ENCODE measurements at regions not wholly inside any gene's neighbourhood (a gene's known extent, or its start where the extent isn't known, plus 50 kb on each side); places are given as distances from the start of the nearest gene placed in this dataset.
"Not testable (repeated sequence)": the region's sequence is repeated elsewhere in the genome, so short reads cannot be mapped to it uniquely, and the experiment has no call there.

DNA sequence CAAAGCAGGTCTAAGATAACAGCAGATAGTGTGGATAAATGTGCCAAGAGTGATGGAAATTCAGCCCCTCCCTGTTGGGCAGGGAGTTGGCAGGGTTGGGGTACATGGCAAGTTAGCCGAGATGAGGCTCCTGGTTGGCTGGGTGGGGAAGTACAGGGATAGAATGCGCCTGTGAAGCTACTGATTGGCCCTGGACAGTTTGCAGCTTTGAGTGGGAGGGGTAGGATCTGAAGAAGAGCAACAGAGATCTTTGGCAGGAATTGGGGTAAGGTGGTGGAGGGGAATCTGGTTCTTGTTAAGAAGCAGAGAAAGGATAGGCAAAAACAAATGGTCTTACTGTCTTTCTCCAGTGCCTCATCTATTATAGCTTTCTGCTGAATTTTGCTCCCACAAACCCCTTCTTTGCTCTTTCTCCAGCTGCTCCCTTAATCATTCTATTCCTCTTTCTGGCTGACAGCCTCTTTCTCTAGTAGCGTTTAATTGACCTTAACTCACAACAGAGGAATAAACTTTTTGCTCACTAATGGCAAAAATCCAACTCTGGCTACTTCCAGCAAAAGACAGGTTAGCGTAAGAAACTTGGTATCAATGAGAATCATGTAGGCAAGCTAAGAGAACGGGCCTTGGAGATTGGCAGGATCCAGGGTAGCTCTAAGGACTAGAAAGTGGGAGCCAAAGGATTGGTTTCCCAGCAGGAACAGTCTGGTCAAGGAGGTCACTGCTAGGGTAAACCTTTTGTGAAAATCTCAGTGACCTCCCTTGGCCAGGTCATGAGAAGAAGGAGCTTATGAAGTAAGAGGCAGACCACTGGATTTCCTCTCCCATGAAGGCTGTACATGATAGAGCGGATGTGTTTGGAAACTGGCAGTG is 86.3 kb upstream of the CARMIL1 start:
- no peak for DNase-seq

DNA sequence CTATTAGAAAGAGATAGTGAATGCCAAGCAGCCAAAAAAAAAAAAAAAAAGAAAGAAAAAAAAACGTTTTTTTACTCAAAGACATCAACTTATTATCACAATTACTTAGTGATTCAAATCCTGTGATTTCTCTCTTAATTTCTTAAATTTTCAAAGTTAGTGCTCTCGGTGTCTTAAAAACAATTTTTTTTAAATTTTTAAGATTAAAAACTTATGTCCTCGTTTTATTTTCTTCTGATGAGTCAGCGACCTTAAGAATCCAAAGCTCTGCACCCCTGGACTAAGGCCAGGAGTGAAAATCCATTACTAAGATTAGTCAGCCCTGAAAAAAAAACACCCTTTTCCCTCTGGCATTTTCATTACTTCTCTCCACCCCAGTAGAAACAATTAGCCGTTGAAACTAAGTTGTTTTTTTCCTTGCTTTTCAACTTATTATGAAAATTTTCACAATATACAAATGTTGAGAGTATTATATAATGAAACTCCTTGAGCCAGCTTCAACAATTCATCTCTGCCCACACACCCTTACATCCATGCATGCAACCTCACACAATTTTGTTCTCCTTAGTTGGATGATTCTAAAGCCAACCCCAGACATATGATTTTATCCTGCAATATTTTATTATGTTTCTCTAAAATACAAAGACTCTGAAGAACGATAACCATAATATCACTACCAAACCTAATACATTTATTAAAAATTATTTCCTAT is 85.6 kb upstream of the CARMIL1 start:
- no peak for DNase-seq

DNA sequence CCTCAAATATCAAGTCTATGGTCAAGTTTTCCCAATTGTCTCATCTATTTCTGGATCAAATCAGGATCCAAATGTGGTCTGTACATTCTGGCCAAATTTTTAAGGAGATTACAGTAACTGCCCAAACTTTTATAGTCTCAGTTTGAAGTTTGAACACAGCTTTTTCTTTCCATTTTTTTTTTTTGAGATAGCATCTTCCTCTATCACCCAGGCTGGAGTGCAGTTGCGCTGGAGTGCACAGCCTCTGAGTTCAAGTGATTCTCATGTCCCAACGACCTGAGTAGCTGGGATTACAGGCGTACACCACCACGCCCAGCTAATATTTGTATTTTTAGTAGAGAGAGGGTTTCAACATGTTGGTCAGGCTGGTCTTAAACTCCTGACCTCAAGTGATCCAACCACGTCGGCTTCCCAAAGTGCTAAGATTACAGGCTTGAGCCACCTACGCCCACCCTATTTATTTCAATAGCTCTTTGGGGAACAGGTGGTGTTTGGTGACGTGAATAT is 84.9 kb upstream of the CARMIL1 start:
- no peak for DNase-seq

DNA sequence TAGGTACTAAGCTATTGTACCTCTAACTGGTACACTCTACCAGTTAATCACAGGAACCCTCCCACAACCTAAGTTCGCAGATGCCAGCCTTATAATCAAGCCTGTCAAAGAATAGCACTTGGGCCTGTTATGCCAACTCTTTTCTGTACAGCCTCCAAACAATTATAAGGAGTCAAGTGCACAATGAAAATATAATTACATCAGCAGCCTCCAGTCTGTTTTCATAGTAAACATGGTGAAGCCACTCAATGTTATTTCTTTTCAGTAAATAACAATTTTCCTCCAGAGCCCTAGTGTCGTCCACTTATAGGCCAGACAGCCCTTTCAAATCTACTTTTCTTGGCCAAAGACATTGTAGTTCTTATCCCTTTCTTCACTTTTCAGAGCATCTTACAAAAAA is 82.7 kb upstream of the CARMIL1 start:
- no peak for DNase-seq

DNA sequence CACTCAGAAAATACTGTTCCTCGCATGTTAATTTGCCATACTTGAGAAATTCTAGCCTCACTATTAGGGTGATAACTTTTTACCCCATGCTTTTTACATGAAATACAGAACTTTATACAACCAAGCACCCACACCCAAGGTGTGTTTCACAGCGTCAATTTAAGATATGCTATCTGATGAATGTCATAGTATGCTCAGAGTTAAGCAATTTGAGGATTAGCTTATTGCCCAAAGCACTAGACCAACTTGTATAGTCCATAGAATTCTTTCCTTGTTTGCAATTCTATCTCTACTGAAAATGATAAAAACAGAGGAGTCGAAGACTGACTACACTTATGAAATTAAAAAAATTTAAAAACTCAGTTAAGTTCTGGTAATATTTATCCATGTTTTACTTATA is 82.1 kb upstream of the CARMIL1 start:
- no peak for DNase-seq

DNA sequence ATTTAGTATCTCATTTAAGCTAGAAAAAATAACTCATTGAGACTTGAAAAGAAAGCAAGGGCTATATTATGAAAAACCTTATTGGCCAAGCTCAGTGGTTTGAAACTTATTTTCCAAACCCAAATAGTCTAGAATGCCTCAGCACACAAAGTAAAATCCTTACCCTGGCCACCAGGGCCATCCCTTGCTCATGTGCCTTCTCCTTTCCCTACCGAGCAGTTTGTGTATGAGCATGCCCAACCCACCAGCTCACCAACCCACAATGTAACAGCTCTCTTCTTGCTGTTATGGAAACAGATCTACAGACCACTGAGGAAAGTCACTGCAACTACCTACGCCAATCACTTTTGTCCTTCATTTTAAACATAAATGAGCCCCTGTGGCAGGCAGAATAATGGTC is 79.6 kb upstream of the CARMIL1 start:
- DNase-seq: no peak

DNA sequence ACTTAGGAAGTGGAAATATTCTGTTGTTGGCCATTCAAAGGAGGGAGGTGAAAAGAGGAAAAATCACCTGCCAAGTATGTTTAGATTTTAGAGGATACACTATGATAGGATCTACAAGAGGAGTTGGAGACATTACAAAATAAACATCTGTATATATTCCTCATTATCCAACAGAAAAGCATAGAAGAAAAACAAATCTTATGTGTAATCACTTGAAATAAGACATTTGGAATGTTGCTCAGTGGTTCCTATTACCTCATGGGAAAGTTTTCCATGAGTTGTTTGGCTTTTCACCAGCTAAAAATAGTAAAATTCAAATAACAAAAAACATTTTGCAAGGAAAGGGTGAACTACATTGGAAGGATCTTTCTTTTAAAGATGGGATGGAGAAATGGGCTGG is 76.7 kb upstream of the CARMIL1 start:
- no peak for DNase-seq

DNA sequence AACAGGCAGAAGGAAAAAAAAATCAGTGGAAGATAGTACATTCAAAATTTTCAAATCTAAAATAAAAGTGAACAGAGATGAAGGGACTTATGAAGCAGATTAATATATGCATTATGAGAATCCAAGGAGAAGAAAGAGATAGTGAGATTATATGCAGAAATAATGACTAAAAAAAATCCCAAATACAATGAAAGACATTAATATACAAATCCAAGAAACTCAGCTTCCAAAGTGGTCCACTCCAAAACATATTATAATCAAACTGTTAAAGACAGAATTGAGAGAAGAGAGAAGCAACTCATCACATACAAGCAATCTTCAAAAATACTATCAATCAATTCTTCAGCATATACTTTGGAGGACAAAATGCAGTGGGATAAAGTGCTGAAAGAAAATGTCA is 73.5 kb upstream of the CARMIL1 start:
- no peak for DNase-seq

DNA sequence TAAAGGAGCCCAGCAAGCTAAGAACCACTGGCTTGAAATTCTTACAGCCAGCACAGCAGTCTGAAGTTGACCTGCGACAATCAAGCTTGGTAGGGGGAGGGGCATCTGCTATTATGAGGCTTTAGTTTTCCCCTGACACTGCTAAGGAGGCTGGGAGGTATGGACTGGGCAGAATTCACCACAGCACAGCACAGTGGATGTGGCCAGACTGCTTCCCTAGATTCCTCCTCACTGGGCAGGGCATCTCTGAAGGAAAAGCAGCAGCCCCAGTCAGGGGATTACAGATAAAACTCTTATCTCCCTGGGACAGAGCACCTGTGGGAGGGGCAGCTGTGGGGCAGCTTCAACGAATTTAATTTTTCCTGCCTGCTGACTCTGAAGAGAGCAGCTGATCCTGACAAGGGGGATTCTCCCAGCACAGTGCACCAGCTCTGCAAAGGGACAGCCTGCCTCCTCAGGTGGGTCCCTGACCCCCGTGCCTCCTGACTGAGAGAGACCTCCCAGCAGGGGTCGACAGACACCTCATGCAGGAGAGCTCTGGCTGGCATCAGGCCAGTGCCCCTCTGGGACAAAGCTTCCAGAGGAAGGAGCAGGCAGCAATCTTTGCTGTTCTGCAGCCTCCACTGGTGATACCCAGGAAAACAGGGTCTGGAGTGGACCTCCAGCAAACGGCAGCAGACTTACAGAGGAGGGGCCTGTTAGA is 71.6 kb upstream of the CARMIL1 start:
- not testable (repeated sequence) for DNase-seq

DNA sequence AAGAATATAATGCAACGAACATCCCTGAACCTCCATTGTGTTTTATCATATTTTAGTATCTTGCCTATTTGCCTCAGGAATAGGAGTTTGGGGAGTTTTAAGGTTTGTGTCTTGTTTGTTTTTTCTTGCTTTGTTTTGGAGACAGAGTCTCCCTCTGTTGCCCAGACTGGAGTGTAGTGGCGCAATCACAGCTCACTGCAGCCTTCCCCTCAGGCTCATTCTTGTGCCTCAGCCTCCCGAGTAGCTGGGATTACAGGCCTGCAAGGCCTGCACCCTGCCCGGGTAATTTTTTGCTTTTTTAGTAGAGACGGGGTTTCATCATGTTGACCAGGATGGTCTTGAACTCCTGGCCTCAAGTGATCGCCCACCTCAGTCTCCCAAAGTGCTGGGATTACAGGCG is 63.3 kb upstream of the CARMIL1 start:
- DNase-seq: no peak

DNA sequence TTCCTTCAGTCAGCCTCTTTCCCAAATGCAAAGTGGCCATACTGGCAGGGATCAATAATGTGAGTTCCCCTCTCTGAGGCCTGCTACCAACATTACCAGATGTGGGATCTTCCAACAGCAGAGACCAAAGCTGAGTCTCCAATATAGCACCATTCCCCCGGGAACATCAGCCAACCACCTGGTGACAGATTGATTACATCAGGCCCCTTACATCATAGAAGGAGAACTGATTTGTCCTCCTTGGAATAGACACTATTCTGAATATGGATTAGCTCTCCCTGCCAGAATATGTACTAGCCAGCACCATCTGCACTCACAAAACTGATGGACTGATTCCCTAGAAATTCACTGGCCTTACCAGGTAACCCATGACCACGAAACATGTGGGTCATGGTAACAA is 61.9 kb upstream of the CARMIL1 start:
- no peak for DNase-seq

DNA sequence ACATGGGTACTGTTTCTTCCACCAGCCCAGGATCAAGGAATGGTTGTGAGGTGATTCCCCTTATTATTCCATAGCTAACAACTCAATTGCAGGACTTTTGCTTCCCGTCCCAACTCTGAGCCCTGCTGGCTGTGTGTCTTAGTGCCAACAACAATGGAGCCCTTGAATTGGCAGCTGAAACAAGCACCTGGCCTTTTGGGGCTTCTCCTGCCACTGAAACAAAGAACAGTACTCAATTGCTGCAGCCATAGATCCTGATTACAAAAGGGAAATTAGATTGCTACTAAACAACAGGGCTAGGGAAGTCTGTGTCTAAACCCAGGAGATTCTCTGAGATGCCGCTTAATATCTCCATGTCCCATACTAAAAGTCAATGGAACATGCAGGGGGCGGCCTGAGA is 61.3 kb upstream of the CARMIL1 start:
- DNase-seq: no peak

DNA sequence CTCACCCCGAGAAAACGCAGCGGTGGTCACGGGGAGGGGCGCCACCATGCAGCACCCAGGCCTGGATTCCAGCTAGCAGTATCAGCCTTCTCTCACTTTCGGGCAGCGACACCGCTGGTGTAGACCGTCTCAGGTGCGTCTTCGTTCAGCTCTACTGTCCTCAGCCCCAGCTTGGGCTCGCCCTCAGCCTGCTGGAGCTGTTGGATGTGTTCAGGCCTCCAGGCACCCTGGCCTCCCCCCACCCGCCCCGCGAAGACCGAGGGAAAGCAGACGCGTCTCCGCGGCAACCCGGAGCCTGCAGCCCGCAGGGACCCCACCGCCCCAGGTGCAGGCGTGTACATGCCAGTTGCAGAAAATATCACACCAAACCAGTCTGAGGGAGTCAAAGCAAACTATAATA is 60.8 kb upstream of the CARMIL1 start:
- DNase-seq: no peak

DNA sequence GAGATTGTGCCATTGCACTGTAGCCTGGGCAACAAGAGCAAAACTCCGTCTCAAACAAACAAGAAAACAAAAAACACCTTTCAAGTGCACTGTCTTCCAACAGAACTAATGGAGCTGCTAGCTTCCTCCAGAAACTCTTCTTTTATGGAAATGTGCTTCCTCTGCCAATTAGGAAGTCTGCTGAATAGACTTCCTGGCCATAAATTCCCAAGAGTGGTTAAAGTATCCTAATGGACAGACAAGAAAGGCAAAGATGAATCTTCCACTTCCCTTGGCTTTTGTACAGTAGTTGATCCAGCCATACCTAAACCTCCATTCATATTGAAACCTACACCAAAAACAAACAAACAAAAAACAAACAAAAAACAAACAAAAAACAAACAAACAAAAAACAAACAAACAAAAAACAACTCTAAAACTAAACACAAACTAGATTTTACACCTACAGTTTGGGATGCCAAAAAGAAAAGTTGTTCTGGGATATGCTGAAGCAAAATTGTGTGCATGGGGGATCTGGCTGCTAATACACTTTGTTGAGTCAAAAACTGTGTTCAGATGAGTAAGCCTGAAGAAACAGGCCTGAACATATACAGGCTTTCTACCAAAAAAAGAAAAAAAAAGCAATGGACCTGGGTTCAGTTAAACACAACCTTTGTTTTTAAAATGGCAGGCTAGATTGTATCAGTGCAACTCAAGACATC is 59.8 kb upstream of the CARMIL1 start:
- DNase-seq: no peak

DNA sequence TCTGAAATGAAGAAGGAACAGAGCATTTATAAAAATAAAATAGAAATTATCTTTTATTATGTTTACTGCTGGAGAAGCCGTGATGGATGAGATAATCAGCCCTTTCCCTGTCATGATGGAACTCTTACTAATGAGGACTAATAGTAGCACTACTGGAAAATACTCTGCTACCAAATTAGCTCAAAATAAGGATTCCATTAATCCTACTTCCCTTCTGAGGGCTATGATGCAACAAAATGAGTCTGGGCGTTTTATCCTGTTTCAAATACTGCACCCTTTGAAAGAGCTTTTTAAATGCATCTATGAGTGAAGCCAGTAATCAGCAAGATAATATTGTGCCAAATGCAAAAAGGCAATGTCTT is 59.3 kb upstream of the CARMIL1 start:
- DNase-seq: no peak

DNA sequence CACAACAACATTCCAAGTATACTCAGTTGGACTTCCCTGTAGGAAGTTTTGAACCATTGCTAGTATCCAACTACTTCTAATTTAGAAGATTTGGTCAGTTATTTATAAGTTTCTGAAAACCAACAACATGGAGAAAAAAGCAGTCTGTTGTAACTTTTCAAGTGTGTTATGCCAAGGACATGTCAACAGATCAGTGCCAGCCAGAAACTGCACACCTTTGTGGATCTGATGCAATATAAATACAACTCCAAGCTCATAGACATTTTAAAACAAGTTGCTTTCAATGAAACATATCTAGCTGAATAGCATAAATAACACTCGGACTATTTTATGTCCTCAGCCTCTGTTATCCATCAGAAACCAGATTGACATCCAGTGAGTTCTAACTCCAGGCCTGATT is 58.3 kb upstream of the CARMIL1 start:
- no peak for DNase-seq

DNA sequence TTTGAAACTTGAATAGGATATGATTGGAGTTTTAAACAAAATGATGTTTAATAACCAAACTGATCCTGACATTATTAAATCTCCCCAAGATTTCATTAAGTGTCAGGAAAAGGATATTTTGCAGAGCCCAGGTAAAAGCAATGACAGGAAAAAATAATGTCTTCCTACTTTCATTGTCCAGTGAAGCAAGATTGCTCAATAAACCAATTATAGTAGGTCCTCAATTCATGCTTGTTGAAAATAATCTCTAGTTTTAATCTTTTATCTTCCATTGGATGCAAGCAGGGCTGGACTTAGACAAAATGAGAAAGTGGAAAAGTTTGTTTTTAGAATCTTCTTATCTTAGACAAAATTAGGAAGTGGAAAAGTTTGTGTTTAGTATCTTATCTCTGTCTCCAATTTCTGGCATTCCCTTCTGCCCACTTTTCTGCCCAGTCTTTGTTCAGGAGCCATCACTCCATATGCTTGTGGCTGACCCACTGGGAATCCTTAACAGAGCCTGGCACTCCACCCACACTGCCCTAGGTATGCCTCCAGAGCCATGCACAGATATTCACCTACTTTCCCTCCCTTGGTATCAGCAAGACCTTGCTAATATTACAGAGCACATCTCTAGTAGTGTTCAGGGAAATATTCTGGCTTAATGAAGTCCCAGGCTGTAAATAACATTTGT is 57.0 kb upstream of the CARMIL1 start:
- DNase-seq: no peak

DNA sequence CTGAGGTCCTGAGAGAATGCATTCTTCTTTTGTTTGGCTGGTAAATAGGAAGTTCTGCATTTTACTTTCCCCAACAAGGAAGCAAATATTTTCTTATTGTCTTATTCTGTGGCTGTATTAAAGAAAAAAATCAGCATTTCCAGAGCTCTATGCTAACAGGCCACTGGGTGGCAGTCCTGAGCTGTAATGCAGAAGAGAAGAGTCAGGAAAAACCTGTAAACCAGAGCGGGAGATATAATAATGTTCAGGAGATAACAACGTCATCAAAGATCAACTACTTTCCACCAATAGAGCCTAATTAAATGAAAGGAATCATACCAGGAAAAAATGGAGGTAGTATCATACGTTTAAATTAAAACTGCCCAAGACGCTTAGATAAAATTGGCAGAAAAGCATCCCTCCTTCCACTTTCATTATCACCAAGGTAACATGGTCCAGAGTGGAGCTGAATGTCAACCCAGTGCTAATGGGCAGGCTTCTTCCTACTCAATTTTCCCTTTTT is 55.6 kb upstream of the CARMIL1 start:
- DNase-seq: no peak

DNA sequence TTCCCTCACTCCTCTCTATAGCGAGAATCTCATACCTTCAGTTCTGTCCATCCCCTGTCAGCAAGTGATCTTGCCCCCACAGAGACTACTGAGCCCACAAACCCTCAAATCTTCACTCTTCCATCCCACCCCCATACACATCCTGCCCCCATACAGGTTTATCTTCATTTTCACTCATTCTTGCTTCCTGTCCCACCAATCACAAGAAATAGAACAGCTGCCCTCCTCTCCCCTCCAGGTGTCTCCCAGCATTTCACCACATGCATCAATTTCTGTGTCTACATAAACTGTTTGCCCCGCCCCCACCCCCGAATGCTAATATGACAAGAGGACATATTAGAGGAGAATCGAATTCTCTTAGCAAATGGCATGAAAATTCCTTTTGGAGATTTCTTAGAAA is 54.9 kb upstream of the CARMIL1 start:
- no peak for DNase-seq

DNA sequence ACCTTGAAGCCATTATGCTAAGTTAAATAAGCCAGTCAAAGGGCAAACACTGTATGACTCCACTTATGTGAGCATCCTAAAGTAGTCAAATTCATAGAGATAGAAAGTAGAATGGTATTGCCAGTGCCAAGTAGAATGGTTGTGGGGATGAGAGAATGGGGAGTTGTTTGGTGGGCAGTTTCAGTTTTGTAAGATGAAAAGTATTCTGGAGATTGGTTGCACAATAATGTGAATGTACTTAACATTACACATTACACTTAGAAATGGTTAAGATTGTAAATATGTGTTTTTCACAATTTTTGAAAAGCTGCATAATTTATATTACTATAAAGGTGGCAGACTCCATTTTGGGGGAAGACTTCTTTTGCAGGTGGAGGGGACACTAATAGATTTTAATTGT is 51.3 kb upstream of the CARMIL1 start:
- no peak for DNase-seq

All from 8988T (cell line).